HEK293T (cell line): ENCODE measurements at regions not wholly inside any gene's neighbourhood (a gene's known extent, or its start where the extent isn't known, plus 50 kb on each side); places are given as distances from the start of the nearest gene placed in this dataset.

Experiments used
- CTBP1 ChIP-seq: fragments of 450-650 bp; IDR thresholded peaks from 2 replicates; pipeline ENCODE4 v1.6.1; 2016; ENCODE audit warnings: borderline replicate concordance
- HDGF ChIP-seq: fragments of 450-650 bp; IDR thresholded peaks from 2 replicates; pipeline ENCODE4 v1.6.1; 2017; ENCODE audit warnings: antibody characterized with exemption, borderline replicate concordance
- SP1 ChIP-seq: fragments of 450-650 bp; IDR thresholded peaks from 2 replicates; pipeline ENCODE4 v1.6.1; 2017
- SUZ12 ChIP-seq: fragments of 450-650 bp; IDR thresholded peaks from 2 replicates; pipeline ENCODE4 v1.6.1; 2016; ENCODE audit warnings: mild to moderate bottlenecking
- TF ChIP-seq, protein P1 (sequence below): fragments of 450-650 bp; IDR thresholded peaks from 2 replicates; pipeline ENCODE4 v1.6.1; 2016

DNA sequence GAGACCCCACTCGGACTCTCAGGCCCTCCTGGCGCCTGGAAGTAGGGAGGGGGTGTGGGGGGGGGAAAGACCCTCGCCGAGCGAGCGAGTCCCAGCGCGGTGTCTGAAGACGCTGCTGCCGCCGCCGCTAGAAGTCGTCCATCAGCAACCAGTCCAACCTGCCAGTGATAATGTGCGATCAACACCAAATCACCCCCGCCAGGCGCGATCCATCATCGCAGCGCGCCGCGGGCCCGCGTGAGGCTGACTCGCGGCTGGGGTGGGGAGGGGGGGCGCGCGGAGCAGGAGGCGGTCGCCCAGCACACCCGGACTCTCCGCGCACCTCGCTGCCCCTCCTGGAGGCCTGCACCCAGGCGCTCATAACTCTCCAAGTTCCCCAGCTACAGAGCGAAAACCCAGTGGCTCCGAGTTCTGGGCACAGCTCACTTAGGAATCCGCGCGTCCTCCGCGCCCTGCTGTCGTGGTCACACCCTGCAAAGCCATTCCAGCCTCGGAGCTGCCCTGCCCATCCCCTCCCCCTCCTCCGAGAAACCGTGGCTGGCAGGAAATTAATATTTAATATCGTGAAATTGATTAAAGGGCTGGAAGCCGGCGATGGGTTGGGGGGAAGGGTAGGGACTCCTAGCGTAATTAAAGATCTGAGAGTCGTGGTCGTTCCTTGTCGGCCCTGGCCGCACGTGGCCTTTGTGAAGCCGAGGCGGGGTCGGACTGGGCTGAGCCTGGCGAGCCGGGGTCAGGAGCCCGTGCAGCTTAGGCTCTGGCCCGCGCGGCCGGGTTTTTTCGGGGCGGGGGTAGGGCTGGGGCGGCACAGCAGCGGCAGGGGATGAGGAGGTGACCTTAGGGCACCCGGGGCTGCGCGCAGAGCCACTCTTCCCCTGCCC is 58.1 kb upstream of the BCOR start:
- no peak for TF ChIP-seq CTBP1
- TF ChIP-seq SUZ12 = no peak
- TF ChIP-seq, protein P1, sequence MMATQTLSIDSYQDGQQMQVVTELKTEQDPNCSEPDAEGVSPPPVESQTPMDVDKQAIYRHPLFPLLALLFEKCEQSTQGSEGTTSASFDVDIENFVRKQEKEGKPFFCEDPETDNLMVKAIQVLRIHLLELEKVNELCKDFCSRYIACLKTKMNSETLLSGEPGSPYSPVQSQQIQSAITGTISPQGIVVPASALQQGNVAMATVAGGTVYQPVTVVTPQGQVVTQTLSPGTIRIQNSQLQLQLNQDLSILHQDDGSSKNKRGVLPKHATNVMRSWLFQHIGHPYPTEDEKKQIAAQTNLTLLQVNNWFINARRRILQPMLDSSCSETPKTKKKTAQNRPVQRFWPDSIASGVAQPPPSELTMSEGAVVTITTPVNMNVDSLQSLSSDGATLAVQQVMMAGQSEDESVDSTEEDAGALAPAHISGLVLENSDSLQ = peak; percentile 32
- TF ChIP-seq HDGF = no peak
- no peak for TF ChIP-seq SP1
